ENCODE measurements at regions not wholly inside any gene's neighbourhood (a gene's known extent, or its start where the extent isn't known, plus 50 kb on each side); places are given as distances from the start of the nearest gene placed in this dataset.

DNA sequence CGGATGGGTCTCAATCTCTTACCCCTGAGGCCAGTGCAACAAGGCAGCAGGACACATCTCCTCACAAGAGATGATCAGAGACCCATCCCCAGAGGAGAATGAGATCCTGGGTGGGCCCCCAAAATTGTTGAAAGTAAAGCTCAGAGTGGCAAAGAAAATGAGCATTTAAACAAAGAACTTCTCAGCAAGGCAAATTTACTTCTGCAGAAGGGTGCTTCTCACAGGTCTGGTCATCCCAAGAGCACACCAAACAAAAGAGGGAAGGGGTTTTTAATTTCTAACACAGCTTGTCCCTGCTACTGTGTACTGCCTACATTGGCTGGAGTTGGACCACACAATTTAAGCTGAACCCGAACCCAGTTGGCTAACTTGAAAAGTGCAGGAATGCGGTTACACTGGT is 1628.6 kb upstream of the RAG2 start:
- TF ChIP-seq POLR2A (IDR thresholded peaks at IDR 0.05) = no peak
- TF ChIP-seq, protein P1, sequence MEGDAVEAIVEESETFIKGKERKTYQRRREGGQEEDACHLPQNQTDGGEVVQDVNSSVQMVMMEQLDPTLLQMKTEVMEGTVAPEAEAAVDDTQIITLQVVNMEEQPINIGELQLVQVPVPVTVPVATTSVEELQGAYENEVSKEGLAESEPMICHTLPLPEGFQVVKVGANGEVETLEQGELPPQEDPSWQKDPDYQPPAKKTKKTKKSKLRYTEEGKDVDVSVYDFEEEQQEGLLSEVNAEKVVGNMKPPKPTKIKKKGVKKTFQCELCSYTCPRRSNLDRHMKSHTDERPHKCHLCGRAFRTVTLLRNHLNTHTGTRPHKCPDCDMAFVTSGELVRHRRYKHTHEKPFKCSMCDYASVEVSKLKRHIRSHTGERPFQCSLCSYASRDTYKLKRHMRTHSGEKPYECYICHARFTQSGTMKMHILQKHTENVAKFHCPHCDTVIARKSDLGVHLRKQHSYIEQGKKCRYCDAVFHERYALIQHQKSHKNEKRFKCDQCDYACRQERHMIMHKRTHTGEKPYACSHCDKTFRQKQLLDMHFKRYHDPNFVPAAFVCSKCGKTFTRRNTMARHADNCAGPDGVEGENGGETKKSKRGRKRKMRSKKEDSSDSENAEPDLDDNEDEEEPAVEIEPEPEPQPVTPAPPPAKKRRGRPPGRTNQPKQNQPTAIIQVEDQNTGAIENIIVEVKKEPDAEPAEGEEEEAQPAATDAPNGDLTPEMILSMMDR (IDR thresholded peaks at IDR 0.05) = no peak

Measured in ovary (tissue), 3 donors.